Trophoblast cell (in vitro differentiated cells and primary cell): ENCODE measurements at regions not wholly inside any gene's neighbourhood (a gene's known extent, or its start where the extent isn't known, plus 50 kb on each side); places are given as distances from the start of the nearest gene placed in this dataset.

Experiments used
- DNase-seq, 2 donors: peaks; one replicate each; pipeline ENCODE4 v3.0.0-alpha.2; 2016
- H2AFZ ChIP-seq: 2 replicates; pipeline ENCODE4 v1.6.1; 2013; ENCODE audit warnings: low read length, moderate library complexity, mild to moderate bottlenecking; ENCODE audit not compliant: insufficient read depth, poor library complexity
- H2AK5ac ChIP-seq: 2 replicates; pipeline ENCODE4 v1.6.1; 2013; ENCODE audit warnings: mild to moderate bottlenecking, low read length
- H2BK120ac ChIP-seq: 2 replicates; pipeline ENCODE4 v1.6.1; 2013; ENCODE audit warnings: low read length, mild to moderate bottlenecking, moderate library complexity; ENCODE audit not compliant: insufficient read depth, poor library complexity
- H2BK12ac ChIP-seq: 2 replicates; pipeline ENCODE4 v1.6.1; 2013; ENCODE audit warnings: mild to moderate bottlenecking, low read length, moderate library complexity
- H2BK5ac ChIP-seq: 2 replicates; pipeline ENCODE4 v1.6.1; 2013; ENCODE audit warnings: low read length, low read depth, moderate library complexity, mild to moderate bottlenecking; ENCODE audit not compliant: poor library complexity
- H3K14ac ChIP-seq: 2 replicates; pipeline ENCODE4 v1.6.1; 2013; ENCODE audit warnings: mild to moderate bottlenecking, low read length
- H3K18ac ChIP-seq: 2 replicates; pipeline ENCODE4 v1.6.1; 2013; ENCODE audit warnings: mild to moderate bottlenecking, low read length
- H3K23ac ChIP-seq: 2 replicates; pipeline ENCODE4 v1.6.1; 2013; ENCODE audit warnings: low read length
- H3K27ac ChIP-seq: 2 replicates; pipeline ENCODE4 v1.5.1; 2013; ENCODE audit warnings: low read depth, mild to moderate bottlenecking, inconsistent platforms, low read length, moderate library complexity
- H3K27me3 ChIP-seq: 2 replicates; pipeline ENCODE4 v1.6.1; 2013; ENCODE audit warnings: inconsistent platforms, mild to moderate bottlenecking, low read length, moderate library complexity; ENCODE audit not compliant: insufficient read depth
- H3K36me3 ChIP-seq, 2 experiments: 1 replicate in 1 of 2; 2 replicates in 1 of 2; pipeline ENCODE4 v1.6.1; 2013; ENCODE audit warnings: low read length in 2 of 2, mild to moderate bottlenecking in 2 of 2, moderate library complexity in 1 of 2; ENCODE audit not compliant: insufficient read depth in 2 of 2, control insufficient read depth in 1 of 2
- H3K4ac ChIP-seq: 2 replicates; pipeline ENCODE4 v1.6.1; 2013; ENCODE audit warnings: low read depth, mild to moderate bottlenecking, low read length, moderate library complexity
- H3K4me1 ChIP-seq, 2 experiments: 1 replicate in 1 of 2; 2 replicates in 1 of 2; pipeline ENCODE4 v1.6.1; 2013; ENCODE audit warnings: low read length in 2 of 2, mild to moderate bottlenecking in 2 of 2, moderate library complexity in 1 of 2; ENCODE audit not compliant: insufficient read depth in 2 of 2, control insufficient read depth in 1 of 2
- H3K4me2 ChIP-seq: 2 replicates; pipeline ENCODE4 v1.6.1; 2013; ENCODE audit warnings: inconsistent platforms, mild to moderate bottlenecking, low read length, moderate library complexity
- H3K4me3 ChIP-seq: 2 replicates; pipeline ENCODE4 v1.5.1; 2013; ENCODE audit warnings: mild to moderate bottlenecking, low read depth, low read length, inconsistent platforms
- H3K79me1 ChIP-seq: one replicate; pipeline ENCODE4 v1.6.1; 2013; ENCODE audit warnings: low read length
- H3K79me2 ChIP-seq: 2 replicates; pipeline ENCODE4 v1.6.1; 2013; ENCODE audit warnings: low read length, mild to moderate bottlenecking; ENCODE audit not compliant: control insufficient read depth, insufficient read depth, poor library complexity
- H3K9ac ChIP-seq: 2 replicates; pipeline ENCODE4 v1.6.1; 2013; ENCODE audit warnings: mild to moderate bottlenecking, low read length
- H3K9me3 ChIP-seq: 2 replicates; pipeline ENCODE4 v1.6.1; 2013; ENCODE audit warnings: low read depth, mild to moderate bottlenecking, control low read depth, inconsistent platforms, low read length; ENCODE audit not compliant: insufficient read depth
- H4K12ac ChIP-seq: 2 replicates; pipeline ENCODE4 v1.6.1; 2013; ENCODE audit warnings: low read depth, mild to moderate bottlenecking, low read length, moderate library complexity
- H4K8ac ChIP-seq: 2 replicates; pipeline ENCODE4 v1.6.1; 2013; ENCODE audit warnings: low read depth, mild to moderate bottlenecking, low read length, moderate library complexity
- H4K91ac ChIP-seq: one replicate; pipeline ENCODE4 v1.6.1; 2013; ENCODE audit warnings: low read depth, mild to moderate bottlenecking, low read length, moderate library complexity
- WGBS: extraction: QIAGEN DNeasy Blood & Tissue Kit; methylation state at CpG from one replicate; pipeline ENCODE4 v1.1.7; 2013; ENCODE audit warnings: missing lambda C conversion rate; ENCODE audit not compliant: insufficient read length, insufficient coverage; ENCODE audit errors: extremely low coverage; 5-methylcytosine and 5-hydroxymethylcytosine counted together

DNA sequence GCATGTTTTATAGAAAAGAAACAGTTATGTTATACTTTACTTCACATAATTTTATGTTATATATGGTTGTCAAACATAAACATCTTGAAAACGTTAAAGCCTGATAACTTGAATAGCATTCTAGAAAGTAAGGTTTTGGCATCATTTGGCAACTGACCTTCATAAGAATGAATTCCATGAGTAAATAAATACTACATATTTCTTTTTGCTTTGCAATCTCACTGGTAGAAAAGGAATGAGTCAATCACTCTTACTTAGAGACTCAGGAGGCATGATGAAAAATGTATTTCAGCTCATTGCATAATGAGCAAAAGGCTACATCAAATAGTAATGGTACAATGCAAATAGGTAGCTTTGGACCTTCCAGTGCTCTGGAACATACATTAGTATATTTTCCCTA lies 1381.9 kb downstream of the EFNB2 start:
- no peak overlapping the region for H4K12ac ChIP-seq
- H3K4me1 ChIP-seq: no peaks in the 10 kb centered on the region
- no peak overlapping the region for H3K9ac ChIP-seq
- no peak overlapping the region for H3K14ac ChIP-seq
- H3K4me2 ChIP-seq: no peak overlapping the region
- H3K79me1 ChIP-seq: no peaks in the 10 kb centered on the region
- H2BK5ac ChIP-seq: no peak overlapping the region
- no peak overlapping the region for H4K8ac ChIP-seq
- no peak for DNase-seq
- no peak overlapping the region for H4K91ac ChIP-seq
- H3K36me3 ChIP-seq: no peaks in the 10 kb centered on the region
- no peak overlapping the region for H3K4ac ChIP-seq
- H2AK5ac ChIP-seq: no peak overlapping the region
- no peak overlapping the region for H2BK12ac ChIP-seq
- H2AFZ ChIP-seq: no peak overlapping the region
- H3K18ac ChIP-seq: no peak overlapping the region
- no peaks in the 10 kb centered on the region for H3K27me3 ChIP-seq
- WGBS: no CpG with 5 or more reads among the region's 1 CpG
- no peaks in the 10 kb centered on the region for H3K79me2 ChIP-seq
- H3K9me3 ChIP-seq: no peaks in the 10 kb centered on the region
- no peak overlapping the region for H3K4me3 ChIP-seq
- H3K23ac ChIP-seq: no peak overlapping the region
- no peak overlapping the region for H3K27ac ChIP-seq
- no peak overlapping the region for H2BK120ac ChIP-seq

DNA sequence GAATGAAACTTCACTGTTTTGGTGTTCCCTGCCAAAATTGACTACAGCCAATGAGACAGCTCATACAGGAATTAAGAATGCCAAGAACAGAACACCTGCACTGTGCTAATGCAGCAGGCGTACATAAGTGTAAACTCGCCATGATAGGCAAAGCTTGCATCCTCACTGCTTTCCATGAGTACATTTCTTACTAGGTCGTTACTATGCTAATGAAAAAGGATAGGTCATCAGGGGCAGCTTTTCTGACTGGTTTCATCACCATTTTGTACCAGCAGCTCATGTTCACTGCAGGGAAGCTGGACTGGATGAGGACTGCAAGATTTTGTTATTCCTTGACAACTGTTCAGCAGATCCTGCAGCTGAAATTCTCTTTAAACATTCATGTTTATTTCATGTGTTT lies 1383.8 kb downstream of the EFNB2 start:
- Histone ChIP-seq H3K27ac (no peak overlapping the region), H4K8ac (no peak overlapping the region), H3K4me3 (no peak overlapping the region), H2BK12ac (no peak overlapping the region), H2AK5ac (no peak overlapping the region), H3K79me2 (no peaks in the 10 kb centered on the region), H3K9me3 (no peaks in the 10 kb centered on the region), H4K12ac (no peak overlapping the region), H3K4me1 (no peaks in the 10 kb centered on the region), H3K14ac (no peak overlapping the region), H4K91ac (no peak overlapping the region), H3K4ac (no peak overlapping the region), H3K18ac (no peak overlapping the region), H2BK120ac (no peak overlapping the region), H3K23ac (no peak overlapping the region), H3K36me3 (no peaks in the 10 kb centered on the region), H2BK5ac (no peak overlapping the region), H2AFZ (no peak overlapping the region), H3K4me2 (no peak overlapping the region), H3K27me3 (no peaks in the 10 kb centered on the region), H3K79me1 (no peaks in the 10 kb centered on the region), H3K9ac (no peak overlapping the region)
- no peak for DNase-seq
- WGBS: no CpG with 5 or more reads among the region's 3 CpGs

DNA sequence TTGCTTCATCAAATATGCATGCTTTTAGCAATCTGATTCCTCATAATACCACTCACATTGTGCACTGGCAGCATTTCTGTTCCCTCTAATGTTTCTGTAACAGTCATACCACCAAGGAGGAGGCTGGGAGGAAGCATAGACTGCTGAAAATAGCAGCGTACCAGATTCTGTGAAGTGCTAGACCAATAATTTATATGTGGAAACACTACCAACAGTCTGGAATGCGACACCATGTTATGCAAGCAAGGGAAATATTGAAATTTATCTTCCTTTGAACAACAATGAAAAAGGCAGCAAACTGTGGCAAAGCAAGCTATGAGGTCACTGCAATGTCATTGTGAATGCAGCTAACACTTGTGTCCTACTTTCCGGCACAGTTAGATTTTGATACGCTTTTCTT lies 1388.0 kb downstream of the EFNB2 start:
- Histone ChIP-seq H3K27ac (no peak overlapping the region), H3K4me2 (no peak overlapping the region), H4K91ac (no peak overlapping the region), H2AK5ac (no peak overlapping the region), H3K36me3 (no peaks in the 10 kb centered on the region), H2BK12ac (no peak overlapping the region), H3K4me3 (no peak overlapping the region), H3K4ac (no peak overlapping the region), H4K12ac (no peak overlapping the region), H2AFZ (no peak overlapping the region), H3K27me3 (no peaks in the 10 kb centered on the region), H4K8ac (no peak overlapping the region), H2BK5ac (no peak overlapping the region), H3K18ac (no peak overlapping the region), H3K79me2 (no peaks in the 10 kb centered on the region), H3K9me3 (no peaks in the 10 kb centered on the region), H3K4me1 (no peaks in the 10 kb centered on the region), H3K14ac (no peak overlapping the region), H3K79me1 (no peaks in the 10 kb centered on the region), H3K23ac (no peak overlapping the region), H3K9ac (no peak overlapping the region), H2BK120ac (no peak overlapping the region)
- DNase-seq: no peak
- WGBS: no CpG with 5 or more reads among the region's 4 CpGs

DNA sequence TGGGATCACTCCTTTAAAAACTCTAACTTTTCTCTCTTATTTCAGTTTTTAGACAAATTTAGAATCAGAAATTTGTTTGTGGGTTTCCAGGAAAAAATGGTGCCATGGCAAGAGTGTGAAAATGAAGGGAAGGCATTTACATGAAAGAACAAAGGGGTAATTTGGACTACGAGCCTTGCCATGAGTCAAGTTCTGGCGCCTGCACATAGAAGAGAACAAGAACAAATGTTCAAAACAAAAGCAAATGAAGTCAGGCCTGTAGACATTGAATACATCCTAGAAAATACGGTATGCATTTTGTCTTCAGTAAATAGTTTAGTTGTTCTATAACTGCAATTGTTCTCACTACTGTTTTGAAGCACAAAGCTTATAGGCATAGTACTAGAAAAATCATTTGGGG lies 1390.5 kb downstream of the EFNB2 start:
- H3K79me2 ChIP-seq: no peaks in the 10 kb centered on the region
- no peaks in the 10 kb centered on the region for H3K9me3 ChIP-seq
- no peaks in the 10 kb centered on the region for H3K4me1 ChIP-seq
- H3K18ac ChIP-seq: no peak overlapping the region
- H3K9ac ChIP-seq: no peak overlapping the region
- no peak overlapping the region for H3K4me2 ChIP-seq
- H3K4ac ChIP-seq: no peak overlapping the region
- no peak overlapping the region for H3K4me3 ChIP-seq
- WGBS: no CpG with 5 or more reads among the region's 3 CpGs
- H3K23ac ChIP-seq: no peak overlapping the region
- no peak overlapping the region for H2BK12ac ChIP-seq
- DNase-seq: no peak
- no peak overlapping the region for H2AFZ ChIP-seq
- no peak overlapping the region for H2AK5ac ChIP-seq
- no peak overlapping the region for H4K12ac ChIP-seq
- H2BK5ac ChIP-seq: no peak overlapping the region
- no peak overlapping the region for H3K27ac ChIP-seq
- no peaks in the 10 kb centered on the region for H3K27me3 ChIP-seq
- no peak overlapping the region for H3K14ac ChIP-seq
- no peak overlapping the region for H4K8ac ChIP-seq
- H3K36me3 ChIP-seq: no peaks in the 10 kb centered on the region
- no peak overlapping the region for H2BK120ac ChIP-seq
- H3K79me1 ChIP-seq: no peaks in the 10 kb centered on the region
- H4K91ac ChIP-seq: no peak overlapping the region
